ENCODE measurements at regions not wholly inside any gene's neighbourhood (a gene's known extent, or its start where the extent isn't known, plus 50 kb on each side); places are given as distances from the start of the nearest gene placed in this dataset.
"Not testable (repeated sequence)": the region's sequence is repeated elsewhere in the genome, so short reads cannot be mapped to it uniquely, and the experiment has no call there.

DNA sequence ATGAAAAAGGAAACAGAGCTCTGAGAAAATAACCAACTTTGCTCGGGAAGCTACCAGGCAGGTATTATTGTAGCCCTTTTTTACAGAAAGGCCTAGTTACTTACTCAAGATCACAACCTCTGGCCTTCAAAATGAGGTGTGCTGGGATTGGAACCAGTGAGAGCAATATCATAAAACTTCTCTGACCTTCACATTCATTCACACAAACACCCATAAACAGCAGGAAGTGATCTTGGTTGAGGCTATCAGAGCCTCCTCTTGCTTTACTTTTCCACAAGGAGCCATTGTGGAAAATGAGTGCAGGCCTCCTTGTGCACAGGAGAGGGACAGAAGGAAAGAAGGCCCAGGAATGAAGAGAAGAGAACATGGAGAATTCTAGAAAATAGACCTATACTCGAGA, 204.5 kb upstream of the NPVF start:
- DNase-seq (ENCODE audit: extremely low read depth, low read depth, low spot score) = no peak

DNA sequence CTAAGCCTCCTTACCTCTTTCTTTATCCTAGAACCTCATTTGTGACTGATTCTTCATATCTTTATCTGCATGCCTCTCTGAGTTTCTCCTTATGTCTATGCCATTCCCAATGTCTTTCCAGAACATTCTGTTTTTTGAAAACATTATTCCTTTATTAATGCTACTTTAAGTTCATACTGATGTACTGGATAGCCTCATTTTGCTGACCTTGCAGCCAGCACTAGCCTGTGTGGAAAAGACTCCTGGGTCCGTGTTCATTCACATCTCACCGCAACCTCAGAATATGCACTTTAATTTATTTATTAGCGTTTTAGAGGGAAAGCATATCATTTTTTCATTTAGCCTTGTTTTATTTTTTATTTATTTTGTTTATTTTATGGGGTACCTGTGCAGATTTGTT, 208.1 kb upstream of the NPVF start:
- DNase-seq (ENCODE audit: extremely low read depth, low read depth, low spot score) = no peak

DNA sequence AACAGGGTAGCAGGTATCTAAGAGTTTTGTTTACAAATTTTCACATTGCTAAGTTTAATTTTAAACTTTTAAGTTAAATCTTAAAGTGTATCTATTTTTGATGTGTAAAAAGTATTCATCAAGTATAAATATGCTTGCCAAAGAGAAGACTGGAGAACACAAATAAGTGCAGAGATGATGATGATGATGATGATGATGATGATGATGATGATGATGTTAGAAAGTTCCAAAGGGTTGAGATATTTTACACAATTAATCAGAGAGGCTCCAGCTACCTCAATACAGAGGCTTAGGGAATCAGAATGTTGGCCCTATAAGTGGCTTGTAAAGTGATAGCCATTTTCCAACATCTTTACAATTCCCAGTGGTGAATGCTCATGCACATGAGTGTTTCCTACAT, 209.0 kb upstream of the NPVF start:
- no peak for DNase-seq (ENCODE audit: extremely low read depth, low read depth, low spot score)

DNA sequence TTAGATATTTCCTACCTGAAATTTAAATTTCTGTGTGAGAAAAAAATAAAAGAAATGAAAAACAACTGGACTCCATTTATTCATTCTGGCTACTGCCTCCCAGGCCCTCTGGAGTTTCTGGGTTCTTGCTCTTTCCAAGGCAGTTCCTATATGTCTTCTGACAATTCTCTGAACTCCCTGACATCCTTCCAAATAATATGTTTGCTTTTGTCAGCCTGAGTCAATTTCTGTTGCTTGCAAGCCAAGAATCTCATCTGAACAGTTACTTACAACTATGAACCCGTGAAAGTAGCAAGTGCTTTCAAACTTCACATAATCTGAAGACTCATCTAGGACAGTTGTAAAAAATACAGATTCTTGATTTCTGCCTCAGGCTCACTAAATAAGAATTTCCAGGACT, 216.7 kb upstream of the NPVF start:
- no peak for DNase-seq (ENCODE audit: extremely low read depth, low read depth, low spot score)

DNA sequence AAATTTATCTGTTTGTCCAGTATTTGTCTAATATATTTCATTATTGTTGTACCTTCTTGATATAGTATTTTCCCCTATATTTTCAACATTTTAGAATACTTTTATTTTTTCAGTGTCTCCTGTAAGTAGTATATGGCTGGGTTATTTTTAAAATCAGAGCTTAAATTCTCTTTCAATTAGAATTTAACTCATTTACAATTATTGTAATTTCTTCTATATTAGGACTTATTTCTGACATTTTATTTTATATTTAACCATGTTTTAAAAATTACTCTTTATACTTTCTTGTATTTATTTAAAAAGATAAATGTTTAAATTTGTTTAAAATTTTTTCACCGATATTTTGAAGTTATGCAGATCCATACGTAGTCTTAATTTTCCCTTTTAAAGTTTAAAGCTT, 220.0 kb upstream of the NPVF start:
- DNase-seq (ENCODE audit: extremely low read depth, low read depth, low spot score) = no peak

DNA sequence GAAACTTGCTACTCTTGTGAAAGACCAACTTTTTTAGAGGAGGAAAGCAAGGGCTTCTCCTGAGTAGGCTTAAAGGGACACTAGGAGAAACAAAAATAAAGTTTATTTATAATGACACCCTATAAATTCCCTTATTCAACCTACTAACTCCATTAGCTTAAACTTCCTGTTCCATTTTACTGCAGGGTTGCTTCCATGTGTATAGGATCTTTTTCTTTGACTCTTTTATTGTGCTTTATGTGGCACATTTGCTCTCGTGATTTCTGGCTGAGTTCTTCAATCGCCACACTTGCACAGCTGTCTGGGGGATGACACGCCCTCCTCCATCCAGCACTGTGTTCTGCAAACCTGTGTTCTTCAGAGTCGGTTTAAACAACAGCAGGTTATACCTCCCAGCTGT, 225.7 kb upstream of the NPVF start:
- DNase-seq (ENCODE audit: extremely low read depth, low read depth, low spot score) = no peak

- DNase-seq (ENCODE audit: extremely low read depth, low read depth, low spot score) = no peak
Observed at GRCh38 chr7:25454562-25455041, 226.3 kb upstream of the NPVF start.

GRCh38 chr7:25455683-25456251, 227.5 kb upstream of the NPVF start:
- DNase-seq (ENCODE audit: extremely low read depth, low read depth, low spot score) = no peak

- DNase-seq (ENCODE audit: extremely low read depth, low read depth, low spot score) = no peak
Observed at GRCh38 chr7:25456467-25457171, 228.3 kb upstream of the NPVF start.

DNA sequence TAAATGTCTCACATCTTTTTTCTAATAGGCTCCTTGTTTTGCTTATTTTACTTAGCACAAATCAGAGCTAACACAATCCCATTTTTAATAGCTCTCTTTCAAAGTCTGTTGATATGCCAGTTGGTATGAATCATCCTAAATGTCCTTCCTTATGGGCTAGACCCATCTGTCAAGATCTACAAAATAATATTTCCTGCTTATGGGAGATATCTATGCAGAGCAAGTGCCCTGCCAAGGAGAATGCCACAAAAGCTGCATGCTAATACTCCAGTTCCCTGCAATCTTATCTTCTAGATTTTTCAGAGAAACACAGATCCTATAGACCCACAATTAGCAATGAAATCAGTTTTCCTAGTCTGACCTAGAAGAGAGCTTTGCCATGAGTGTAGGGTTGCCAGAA, 230.8 kb upstream of the NPVF start:
- no peak for DNase-seq (ENCODE audit: extremely low read depth, low read depth, low spot score)

DNA sequence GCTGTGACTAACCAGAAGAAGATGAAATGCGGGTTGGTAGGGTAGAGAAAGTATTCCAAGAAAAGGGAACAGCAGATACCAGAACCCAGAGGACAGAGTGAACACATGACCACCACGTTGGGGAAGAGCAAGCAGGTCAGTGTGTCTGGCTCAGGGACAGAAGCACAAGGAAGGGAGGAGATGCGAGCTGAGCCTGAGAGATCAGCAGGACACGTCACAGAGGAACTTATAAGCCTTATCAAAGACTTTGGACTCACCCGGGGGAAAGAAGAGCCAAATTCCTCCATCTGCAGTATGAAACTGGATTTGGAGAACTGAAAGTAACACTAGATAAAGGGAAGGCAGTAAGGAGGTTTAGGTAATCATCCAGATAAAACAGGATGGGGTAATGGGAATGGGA, 232.1 kb upstream of the NPVF start:
- DNase-seq (ENCODE audit: extremely low read depth, low read depth, low spot score) = no peak

DNA sequence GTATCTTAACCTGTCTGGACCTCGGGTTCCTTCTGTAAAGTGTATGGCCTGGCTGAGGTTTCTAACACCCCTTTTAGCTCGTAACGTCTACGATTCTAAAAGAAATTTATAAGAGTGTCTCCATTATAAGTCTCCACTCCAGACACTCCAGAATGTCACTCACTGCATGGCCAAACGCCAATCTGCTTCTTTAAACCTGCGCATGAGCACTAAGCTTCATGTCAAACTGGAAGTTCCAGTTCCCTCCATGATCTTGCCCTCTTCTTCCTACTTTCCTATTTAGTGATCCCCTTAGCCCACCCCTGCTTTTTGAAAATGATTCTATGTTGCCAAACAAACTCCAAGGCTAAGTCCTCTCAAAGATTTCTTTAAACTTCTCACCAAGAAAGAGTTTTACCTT, 241.4 kb upstream of the NPVF start:
- DNase-seq (ENCODE audit: extremely low read depth, low read depth, low spot score) = no peak

GRCh38 chr7:25476863-25477499, 248.7 kb upstream of the NPVF start:
- no peak for DNase-seq (ENCODE audit: extremely low read depth, low read depth, low spot score)

- not testable (repeated sequence) for DNase-seq (ENCODE audit: extremely low read depth, low read depth, low spot score)
Observed at GRCh38 chr7:25478221-25478620, 249.9 kb upstream of the NPVF start.

DNA sequence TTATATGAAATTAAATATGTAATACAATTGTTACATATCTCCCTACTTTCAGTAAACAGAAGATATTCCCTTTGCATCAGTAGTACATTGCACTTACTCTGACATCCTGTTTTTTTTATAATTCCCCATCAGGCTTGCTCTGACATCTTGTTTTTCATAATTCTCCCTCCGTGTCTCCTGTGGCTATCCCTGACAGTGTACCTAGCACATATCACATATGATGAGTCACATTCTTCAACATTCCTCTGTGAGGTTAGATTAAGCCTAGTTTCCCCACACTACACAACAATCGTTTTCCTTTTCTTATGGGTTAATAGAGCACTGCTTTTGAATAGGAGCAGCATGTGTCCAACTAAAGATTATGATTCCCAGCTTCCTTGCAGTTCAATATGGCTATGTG, 250.6 kb upstream of the NPVF start:
- no peak for DNase-seq (ENCODE audit: extremely low read depth, low read depth, low spot score)

DNA sequence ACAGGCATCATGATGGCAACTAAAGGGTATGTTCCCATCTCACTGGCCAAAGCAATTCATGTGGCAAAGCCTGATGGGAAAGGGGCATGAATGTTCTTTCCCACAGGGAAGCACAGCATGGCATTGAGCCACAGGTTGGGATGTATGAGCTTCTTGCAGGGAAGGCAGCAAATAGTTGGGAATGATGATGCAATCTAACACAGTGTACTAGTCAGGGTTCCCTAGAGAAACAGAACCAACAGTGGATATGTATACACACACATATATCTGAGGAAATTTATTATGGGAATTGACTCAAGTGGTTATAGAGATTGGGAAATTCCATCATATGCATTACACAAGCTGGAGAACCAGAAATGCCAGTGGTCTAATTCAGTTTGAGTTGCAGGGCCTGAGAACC, 253.6 kb upstream of the NPVF start:
- DNase-seq (ENCODE audit: extremely low read depth, low read depth, low spot score) = no peak

DNA sequence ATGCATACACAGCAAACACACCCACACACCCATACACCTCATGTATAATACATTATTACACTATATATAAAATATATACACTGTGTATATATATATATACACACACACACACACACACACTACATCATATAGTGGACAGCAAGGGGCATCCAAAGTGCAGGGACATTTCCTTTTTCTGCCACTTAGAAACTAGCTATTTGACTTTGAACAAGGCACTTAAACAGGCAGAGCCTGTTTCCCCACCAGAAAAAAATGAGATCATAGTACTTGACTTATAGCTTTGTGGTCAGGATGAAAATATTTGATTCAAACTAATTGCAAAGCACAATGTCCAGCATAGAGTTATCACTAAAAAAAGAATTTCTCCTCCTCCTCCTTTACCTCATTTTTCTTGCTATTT, 254.3 kb upstream of the NPVF start:
- no peak for DNase-seq (ENCODE audit: extremely low read depth, low read depth, low spot score)

- DNase-seq (ENCODE audit: extremely low read depth, low read depth, low spot score) = no peak
Observed at GRCh38 chr7:25485026-25485425, 256.7 kb upstream of the NPVF start.

GRCh38 chr7:25486656-25487055, 258.4 kb upstream of the NPVF start:
- DNase-seq (ENCODE audit: extremely low read depth, low read depth, low spot score) = no peak

DNA sequence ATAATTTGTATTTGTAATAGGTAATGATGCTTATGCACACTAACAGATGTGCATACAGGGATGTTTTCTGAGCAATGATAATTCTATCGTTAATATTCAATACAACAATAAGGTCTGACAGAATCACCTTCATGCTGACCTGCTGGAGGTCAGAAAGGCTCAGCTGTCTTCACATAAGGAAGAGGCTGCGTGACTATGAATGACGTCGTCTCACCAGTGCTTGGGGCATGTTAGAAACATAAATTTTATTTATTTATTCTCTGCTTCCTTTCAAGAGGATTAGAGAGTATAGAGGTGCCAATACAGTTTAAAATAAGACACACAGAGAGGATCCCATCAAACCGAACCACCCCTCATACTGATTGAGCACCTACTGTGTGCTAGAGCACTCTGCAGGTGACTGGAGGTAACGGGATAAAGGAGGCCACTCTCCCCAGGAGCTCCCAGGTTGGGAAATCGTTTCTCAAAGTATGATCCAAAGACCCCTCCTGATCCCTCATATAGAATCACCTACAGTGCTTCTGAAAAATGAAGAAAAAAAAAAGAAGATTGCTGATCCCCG, 265.6 kb upstream of the NPVF start:
- no peak for DNase-seq (ENCODE audit: extremely low read depth, low read depth, low spot score)

DNA sequence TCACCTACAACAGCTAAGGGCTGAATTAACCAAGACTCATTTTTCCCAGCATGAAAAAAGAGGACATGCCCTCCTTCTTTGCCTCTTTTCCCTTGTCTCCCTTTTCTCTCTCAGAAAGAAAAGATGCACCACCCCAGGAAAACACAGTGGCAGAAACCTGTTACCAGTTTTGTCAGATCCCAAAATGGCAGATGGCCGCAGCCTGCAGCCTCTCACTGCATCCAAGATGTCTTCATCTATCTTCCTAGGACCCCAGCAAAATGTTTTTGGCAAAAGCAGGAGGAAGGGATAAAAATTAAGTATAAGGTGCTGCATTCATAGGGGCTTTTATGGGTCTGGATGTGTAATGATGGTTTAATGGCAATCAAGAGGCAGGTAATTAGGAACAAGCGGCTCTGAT, 266.6 kb upstream of the NPVF start:
- DNase-seq (ENCODE audit: extremely low read depth, low read depth, low spot score) = no peak
